GM23248 (cell line): ENCODE measurements at regions not wholly inside any gene's neighbourhood (a gene's known extent, or its start where the extent isn't known, plus 50 kb on each side); places are given as distances from the start of the nearest gene placed in this dataset.

ENCODE experiments used
- DNase-seq: peaks from one replicate; pipeline ENCODE4 v3.0.0-alpha.2; 2015
- H2AFZ ChIP-seq: fragments of 200-600 bp; sonication (generic); 2 replicates; pipeline ENCODE4 v1.6.1; 2016; ENCODE audit warnings: antibody characterized with exemption
- H3F3A ChIP-seq: fragments of 200-600 bp; sonication (generic); 2 replicates; pipeline ENCODE4 v1.6.1; 2016; ENCODE audit warnings: mild to moderate bottlenecking, antibody characterized with exemption, mixed run types; ENCODE audit not compliant: insufficient read depth
- H3K27ac ChIP-seq: fragments of 200-600 bp; sonication (generic); 2 replicates; pipeline ENCODE4 v1.5.1; 2016; ENCODE audit warnings: mild to moderate bottlenecking
- H3K27me3 ChIP-seq: fragments of 200-600 bp; sonication (generic); replicated peaks from 2 replicates; pipeline ENCODE4 v1.6.1; 2016; ENCODE audit warnings: mild to moderate bottlenecking; ENCODE audit not compliant: insufficient read depth
- H3K36me3 ChIP-seq: fragments of 200-600 bp; sonication (generic); 2 replicates; pipeline ENCODE4 v1.6.1; 2016; ENCODE audit warnings: low read depth, mild to moderate bottlenecking
- H3K4me1 ChIP-seq: fragments of 200-600 bp; sonication (generic); 2 replicates; pipeline ENCODE4 v1.6.1; 2016; ENCODE audit warnings: mild to moderate bottlenecking; ENCODE audit not compliant: insufficient read depth
- H3K4me2 ChIP-seq: fragments of 200-600 bp; sonication (generic); one replicate; pipeline ENCODE4 v1.6.1; 2016; ENCODE audit warnings: mild to moderate bottlenecking; ENCODE audit not compliant: unreplicated experiment
- H3K4me3 ChIP-seq: fragments of 200-600 bp; sonication (generic); 2 replicates; pipeline ENCODE4 v1.5.1; 2016; ENCODE audit warnings: mild to moderate bottlenecking
- H3K79me2 ChIP-seq: fragments of 200-600 bp; sonication (generic); 2 replicates; pipeline ENCODE4 v1.6.1; 2016; ENCODE audit warnings: mild to moderate bottlenecking; ENCODE audit not compliant: insufficient read depth
- H3K9ac ChIP-seq: fragments of 200-600 bp; sonication (generic); 2 replicates; pipeline ENCODE4 v1.6.1; 2016; ENCODE audit warnings: mild to moderate bottlenecking
- H3K9me2 ChIP-seq: fragments of 200-600 bp; sonication (generic); 2 replicates; pipeline ENCODE4 v1.6.1; 2016; ENCODE audit warnings: mixed run types, mild to moderate bottlenecking, moderate library complexity; ENCODE audit not compliant: insufficient read depth
- H3K9me3 ChIP-seq: fragments of 200-600 bp; sonication (generic); one replicate; pipeline ENCODE4 v1.6.1; 2017; ENCODE audit warnings: low read depth
- H4K20me1 ChIP-seq: fragments of 200-600 bp; sonication (generic); 2 replicates; pipeline ENCODE4 v1.6.0; 2016; ENCODE audit not compliant: insufficient read depth
- EZH2 ChIP-seq: fragments of 200-600 bp; sonication (generic); IDR thresholded peaks from 2 replicates; pipeline ENCODE4 v1.6.1; 2018; ENCODE audit warnings: antibody characterized with exemption, mild to moderate bottlenecking; ENCODE audit not compliant: insufficient read depth, poor library complexity, severe bottlenecking
- EZH2phosphoT487 ChIP-seq: fragments of 200-600 bp; sonication (generic); IDR thresholded peaks from 2 replicates; pipeline ENCODE4 v1.6.1; 2018; ENCODE audit warnings: antibody characterized with exemption, moderate library complexity, mild to moderate bottlenecking, low read depth; ENCODE audit not compliant: insufficient read depth
- WGBS, 2 experiments: methylation state at CpG; one replicate each; pipeline ENCODE4 v1.1.6; 2015 to 2017; ENCODE audit warnings: low lambda C conversion rate in 2 of 2, low coverage in 1 of 2; ENCODE audit errors: missing lambda C conversion rate in 2 of 2; 5-methylcytosine and 5-hydroxymethylcytosine counted together
- in situ Hi-C: fragments of 300-500 bp; cut with MboI; formaldehyde crosslinking; loops from 2 replicates; pipeline ENCODE4 v1.15.0; 2020

- Histone ChIP-seq H3K4me1 (no peaks in the 10 kb centered on the region), H2AFZ (no peak overlapping the region), H3K4me3 (no peak overlapping the region), H3K4me2 (no peak overlapping the region), H3K27ac (no peak overlapping the region), H3K79me2 (no peaks in the 10 kb centered on the region), H3K9ac (no peak overlapping the region), H3K36me3 (no peaks in the 10 kb centered on the region), H3K9me2 (no peaks in the 10 kb centered on the region), H3K27me3 (no peaks in the 10 kb centered on the region), H3F3A (no peaks in the 10 kb centered on the region), H3K9me3 (no peaks in the 10 kb centered on the region), H4K20me1 (no peaks in the 10 kb centered on the region)
- peak; percentile 66 for DNase-seq
- TF ChIP-seq EZH2 = no peak
- TF ChIP-seq EZH2phosphoT487 = no peak
- WGBS, 2 experiments = 65 to 67% methylated on average over 12 of the region's 12 CpGs
- in situ Hi-C loops = no loop called here
These were observed 974.8 kb downstream of the ADGRL2 start for GRCh38 chr1:82775406-82776000.

- no peak for DNase-seq
- H3K36me3 ChIP-seq = no peaks in the 10 kb centered on the region
- no peaks in the 10 kb centered on the region for H3K4me1 ChIP-seq
- H3K9me3 ChIP-seq = no peaks in the 10 kb centered on the region
- H3K79me2 ChIP-seq = no peaks in the 10 kb centered on the region
- H4K20me1 ChIP-seq = no peaks in the 10 kb centered on the region
- no peak overlapping the region for H2AFZ ChIP-seq
- in situ Hi-C loops = no loop called here
- H3K9me2 ChIP-seq = no peaks in the 10 kb centered on the region
- H3K27me3 ChIP-seq = no peaks in the 10 kb centered on the region
- no peak overlapping the region for H3K27ac ChIP-seq
- no peak overlapping the region for H3K9ac ChIP-seq
- no peak overlapping the region for H3K4me3 ChIP-seq
- TF ChIP-seq EZH2 (no peak), EZH2phosphoT487 (no peak)
- no peaks in the 10 kb centered on the region for H3F3A ChIP-seq
- no peak overlapping the region for H3K4me2 ChIP-seq
These were observed 962.2 kb downstream of the ADGRL2 start for GRCh38 chr1:82762829-82763532.

DNA sequence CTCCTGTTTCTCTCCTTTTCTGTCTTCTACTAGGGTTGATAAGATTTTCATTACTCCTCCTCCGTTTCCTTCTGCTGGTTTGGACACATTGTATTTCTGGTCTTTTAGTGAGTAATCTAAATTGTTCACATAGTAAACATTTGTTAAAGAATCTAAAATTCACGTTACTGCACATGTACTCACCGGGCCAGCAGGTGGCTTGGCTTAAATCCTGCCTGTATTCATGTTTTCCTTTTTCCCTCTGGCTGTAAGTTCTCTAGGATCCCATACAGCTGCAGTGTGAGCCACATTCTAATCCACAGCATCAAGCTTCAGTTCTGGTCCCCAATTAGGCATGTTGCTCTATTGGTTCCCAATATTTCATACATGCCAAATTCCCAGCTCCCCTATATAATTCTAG lies 958.3 kb downstream of the ADGRL2 start:
- 68 to 72% methylated on average over 3 of the region's 3 CpGs for WGBS, 2 experiments

GRCh38 chr1:82755671-82756070 lies 954.9 kb downstream of the ADGRL2 start:
- WGBS, 2 experiments = 31 to 44% methylated on average over 4 of the region's 4 CpGs
- Histone ChIP-seq H3K4me2 (no peak overlapping the region), H2AFZ (no peak overlapping the region), H3K9ac (no peak overlapping the region), H3F3A (no peaks in the 10 kb centered on the region), H3K79me2 (no peaks in the 10 kb centered on the region), H3K4me1 (no peaks in the 10 kb centered on the region), H3K9me3 (no peaks in the 10 kb centered on the region), H3K27me3 (no peaks in the 10 kb centered on the region), H3K4me3 (no peak overlapping the region), H3K9me2 (no peaks in the 10 kb centered on the region), H4K20me1 (no peaks in the 10 kb centered on the region), H3K36me3 (no peaks in the 10 kb centered on the region), H3K27ac (no peak overlapping the region)
- in situ Hi-C loops = no loop called here
- no peak for TF ChIP-seq EZH2
- no peak for TF ChIP-seq EZH2phosphoT487
- DNase-seq = no peak

More for the DNA sequence above, 958.3 kb downstream of the ADGRL2 start:
- H3K4me1 ChIP-seq = no peaks in the 10 kb centered on the region
- no peaks in the 10 kb centered on the region for H3F3A ChIP-seq
- H3K9ac ChIP-seq = no peak overlapping the region
- in situ Hi-C loops = no loop called here
- H3K79me2 ChIP-seq = no peaks in the 10 kb centered on the region
- H3K27me3 ChIP-seq = no peaks in the 10 kb centered on the region
- H3K36me3 ChIP-seq = no peaks in the 10 kb centered on the region
- H3K4me3 ChIP-seq = no peak overlapping the region
- no peak overlapping the region for H3K27ac ChIP-seq
- H3K4me2 ChIP-seq = no peak overlapping the region
- H3K9me3 ChIP-seq = no peaks in the 10 kb centered on the region
- no peak overlapping the region for H2AFZ ChIP-seq
- no peaks in the 10 kb centered on the region for H3K9me2 ChIP-seq
- no peak for TF ChIP-seq EZH2
- no peaks in the 10 kb centered on the region for H4K20me1 ChIP-seq
- DNase-seq = no peak
